CD4-positive, CD25-positive, alpha-beta regulatory T cell (primary cell): ENCODE measurements at regions not wholly inside any gene's neighbourhood (a gene's known extent, or its start where the extent isn't known, plus 50 kb on each side); places are given as distances from the start of the nearest gene placed in this dataset.

Source experiments
- ATAC-seq, 2 donors: fragments of 150-1000 bp; cut with Tn5 transposase; one replicate each; pipeline ENCODE4 v1.10.0; 2021; ENCODE audit warnings: low read depth in 2 of 2, moderate number of reproducible peaks in 2 of 2, moderate library complexity in 1 of 2
- DNase-seq, 3 donors: peaks; one replicate each; pipeline versions ENCODE4 v3.0.0 to v3.0.0-alpha.2; 2012 to 2022; ENCODE audit warnings: mixed read lengths in 1 of 3
- H3K27ac ChIP-seq: one replicate; pipeline ENCODE4 v1.7.0; 2013; ENCODE audit warnings: mild to moderate bottlenecking, low read length; ENCODE audit not compliant: insufficient read depth, poor library complexity, severe bottlenecking
- H3K27me3 ChIP-seq: one replicate; pipeline ENCODE4 v1.7.0; 2013; ENCODE audit warnings: low read length; ENCODE audit not compliant: control insufficient read depth, insufficient read depth
- H3K36me3 ChIP-seq: one replicate; pipeline ENCODE4 v1.7.0; 2013; ENCODE audit warnings: mild to moderate bottlenecking, low read length, moderate library complexity; ENCODE audit not compliant: control insufficient read depth, insufficient read depth
- H3K4me1 ChIP-seq: 2 replicates; pipeline ENCODE4 v1.7.0; 2013; ENCODE audit warnings: mild to moderate bottlenecking, low read length; ENCODE audit not compliant: insufficient read depth, control insufficient read depth, poor library complexity, severe bottlenecking
- H3K4me3 ChIP-seq: one replicate; pipeline ENCODE4 v1.7.0; 2013; ENCODE audit warnings: low read depth, mild to moderate bottlenecking, low read length, moderate library complexity
- H3K9me3 ChIP-seq, 2 experiments: 1 replicate in 1 of 2; 2 replicates in 1 of 2; pipeline ENCODE4 v1.7.0; 2013; ENCODE audit warnings: low read length in 2 of 2, mild to moderate bottlenecking in 1 of 2, moderate library complexity in 1 of 2; ENCODE audit not compliant: control insufficient read depth in 2 of 2
- H3K27ac Mint-ChIP-seq, 3 donors: one replicate each; pipeline ENCODE4 v1.8.0; 2020 to 2022; ENCODE audit warnings: mild to moderate bottlenecking in 3 of 3, mixed read lengths in 3 of 3, moderate library complexity in 2 of 3
- H3K27me3 Mint-ChIP-seq: one replicate; pipeline ENCODE4 v1.8.0; 2022; ENCODE audit warnings: mild to moderate bottlenecking, mixed read lengths
- H3K36me3 Mint-ChIP-seq: one replicate; pipeline ENCODE4 v1.8.0; 2020; ENCODE audit warnings: mixed read lengths
- H3K4me1 Mint-ChIP-seq, 4 donors: one replicate each; pipeline ENCODE4 v1.8.0; 2020 to 2022; ENCODE audit warnings: mixed read lengths in 4 of 4, mild to moderate bottlenecking in 1 of 4
- H3K4me3 Mint-ChIP-seq, 4 donors: one replicate each; pipeline ENCODE4 v1.8.0; 2020 to 2022; ENCODE audit warnings: mild to moderate bottlenecking in 4 of 4, mixed read lengths in 4 of 4, moderate library complexity in 3 of 4
- H3K9me3 Mint-ChIP-seq, 7 donors: one replicate each; pipeline ENCODE4 v1.8.0; 2020 to 2022; ENCODE audit warnings: mixed read lengths in 7 of 7, mild to moderate bottlenecking in 3 of 7, moderate library complexity in 2 of 7

DNA sequence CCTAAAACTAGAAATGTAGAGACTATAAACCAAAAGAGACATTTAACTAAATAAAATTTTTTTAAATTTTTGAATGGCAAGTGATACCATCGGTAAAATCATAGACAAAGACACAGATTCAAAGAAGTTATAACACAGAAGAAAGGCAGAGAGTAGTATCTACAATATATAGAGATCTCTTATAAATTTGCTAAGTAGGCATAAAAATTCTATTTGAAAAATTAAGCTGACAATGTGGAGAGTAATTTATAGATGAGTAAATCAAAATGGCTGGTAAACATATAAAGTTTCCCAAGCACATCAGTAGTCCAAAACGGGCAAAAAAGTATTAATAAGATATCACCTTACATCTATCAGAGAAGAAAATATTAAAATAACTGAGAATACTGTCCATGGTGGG is 1061.0 kb downstream of the ADGRL2 start:
- no peaks in the 10 kb centered on the region for H3K36me3 ChIP-seq
- Mint-ChIP-seq H3K4me3 (no peak overlapping the region), H3K27me3 (no peaks in the 10 kb centered on the region), H3K9me3 (peaks cover 0 to 5% (median 3%) of the 10 kb centered on the region in 7 donors), H3K27ac (no peak overlapping the region), H3K36me3 (no peaks in the 10 kb centered on the region), H3K4me1 (no peaks in the 10 kb centered on the region)
- DNase-seq (no peak), ATAC-seq (no peak)
- H3K27ac ChIP-seq: no peak overlapping the region
- H3K4me3 ChIP-seq: no peak overlapping the region
- no peaks in the 10 kb centered on the region for H3K9me3 ChIP-seq
- no peaks in the 10 kb centered on the region for H3K27me3 ChIP-seq
- no peaks in the 10 kb centered on the region for H3K4me1 ChIP-seq

DNA sequence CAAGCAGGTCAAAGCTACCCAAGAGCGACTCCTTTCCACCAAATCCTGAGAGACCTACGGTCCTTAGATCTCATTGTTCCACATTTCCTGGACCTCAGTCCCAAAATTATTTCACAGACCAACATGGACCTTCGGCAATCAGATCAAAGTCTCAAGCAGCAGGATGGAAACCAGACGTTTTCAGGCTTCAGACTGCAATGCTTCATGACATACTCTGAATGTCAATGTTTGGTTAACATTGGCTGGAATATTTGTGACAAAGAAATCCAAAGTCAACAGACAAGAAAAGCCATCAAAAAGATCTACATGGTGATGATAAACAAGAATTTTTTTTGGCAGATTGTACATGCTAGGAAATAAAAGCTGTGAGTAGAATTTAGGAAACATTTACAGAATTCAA is 1057.3 kb downstream of the ADGRL2 start:
- H3K27ac Mint-ChIP-seq: no peak overlapping the region

DNA sequence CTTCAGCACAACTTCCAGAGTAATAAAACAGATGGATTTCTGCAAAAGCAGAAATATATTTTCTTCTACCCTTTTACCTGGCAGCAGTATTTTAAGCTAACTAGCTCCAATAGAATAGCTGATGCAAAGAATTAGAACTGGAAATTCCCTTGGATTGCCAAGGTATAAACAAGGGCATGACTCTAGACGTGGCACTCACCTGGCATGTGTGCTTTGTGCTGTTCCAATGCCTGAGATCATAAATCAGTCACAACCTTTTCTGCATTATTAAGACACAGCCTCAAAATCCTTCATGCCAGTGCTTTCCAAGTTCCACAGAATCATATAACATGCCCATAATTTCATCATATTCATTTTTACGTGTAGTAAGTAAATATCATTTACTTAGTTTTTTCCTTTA is 1048.7 kb downstream of the ADGRL2 start:
- H3K4me3 ChIP-seq: no peak overlapping the region
- no peaks in the 10 kb centered on the region for H3K36me3 Mint-ChIP-seq
- H3K27me3 Mint-ChIP-seq: no peaks in the 10 kb centered on the region
- no peak for DNase-seq
- no peaks in the 10 kb centered on the region for H3K36me3 ChIP-seq
- no peaks in the 10 kb centered on the region for H3K4me1 Mint-ChIP-seq
- no peak for ATAC-seq
- H3K27me3 ChIP-seq: no peaks in the 10 kb centered on the region
- no peaks in the 10 kb centered on the region for H3K4me1 ChIP-seq
- no peak overlapping the region for H3K27ac Mint-ChIP-seq
- H3K27ac ChIP-seq: no peak overlapping the region
- H3K9me3 Mint-ChIP-seq: peaks cover 0 to 8% (median 4%) of the 10 kb centered on the region in 7 donors
- H3K4me3 Mint-ChIP-seq: no peak overlapping the region
- no peaks in the 10 kb centered on the region for H3K9me3 ChIP-seq

More for the DNA sequence above, 1057.3 kb downstream of the ADGRL2 start:
- Histone ChIP-seq H3K27ac (no peak overlapping the region), H3K4me3 (no peak overlapping the region), H3K9me3 (no peaks in the 10 kb centered on the region), H3K4me1 (no peaks in the 10 kb centered on the region), H3K36me3 (no peaks in the 10 kb centered on the region), H3K27me3 (no peaks in the 10 kb centered on the region)
- Mint-ChIP-seq H3K4me3 (no peak overlapping the region), H3K27me3 (no peaks in the 10 kb centered on the region), H3K9me3 (peaks cover 0 to 8% (median 3%) of the 10 kb centered on the region in 7 donors), H3K4me1 (no peaks in the 10 kb centered on the region), H3K36me3 (no peaks in the 10 kb centered on the region)
- ATAC-seq (no peak), DNase-seq (no peak)

DNA sequence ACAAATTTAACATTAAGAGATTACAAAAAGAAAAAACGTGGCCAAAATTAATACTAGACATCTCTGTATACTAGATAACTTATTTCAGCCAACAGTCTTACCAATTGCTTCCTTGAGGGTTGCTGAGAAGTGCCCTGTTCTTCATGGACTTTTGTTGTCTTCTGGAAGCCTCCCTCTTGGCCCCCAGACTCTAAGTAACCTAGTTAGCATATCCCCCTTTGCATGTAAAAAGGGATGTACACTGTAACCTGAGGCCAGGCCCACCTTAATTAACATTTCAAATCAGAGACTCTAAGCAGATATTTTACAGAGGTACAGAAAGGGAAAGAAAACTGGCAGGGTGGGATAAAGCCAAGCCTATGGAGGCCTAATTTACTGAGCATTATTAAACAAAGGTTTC is 1047.3 kb downstream of the ADGRL2 start:
- no peak overlapping the region for H3K4me3 Mint-ChIP-seq
- no peaks in the 10 kb centered on the region for H3K4me1 Mint-ChIP-seq
- H3K4me3 ChIP-seq: no peak overlapping the region
- H3K4me1 ChIP-seq: no peaks in the 10 kb centered on the region
- ATAC-seq: no peak
- no peaks in the 10 kb centered on the region for H3K36me3 Mint-ChIP-seq
- no peak for DNase-seq
- H3K27ac ChIP-seq: no peak overlapping the region
- no peaks in the 10 kb centered on the region for H3K27me3 Mint-ChIP-seq
- H3K9me3 ChIP-seq: no peaks in the 10 kb centered on the region
- H3K27ac Mint-ChIP-seq: no peak overlapping the region
- no peaks in the 10 kb centered on the region for H3K36me3 ChIP-seq
- peaks cover 0 to 8% (median 4%) of the 10 kb centered on the region in 7 donors for H3K9me3 Mint-ChIP-seq
- H3K27me3 ChIP-seq: no peaks in the 10 kb centered on the region

- Mint-ChIP-seq H3K36me3 (no peaks in the 10 kb centered on the region), H3K27ac (no peak overlapping the region), H3K27me3 (no peaks in the 10 kb centered on the region), H3K4me1 (no peaks in the 10 kb centered on the region), H3K4me3 (no peak overlapping the region), H3K9me3 (peaks cover 0 to 2% (median 0%) of the 10 kb centered on the region in 7 donors)
- H3K27ac ChIP-seq: no peak overlapping the region
- DNase-seq (no peak), ATAC-seq (no peak)
- H3K4me3 ChIP-seq: no peak overlapping the region
- H3K36me3 ChIP-seq: no peaks in the 10 kb centered on the region
- no peaks in the 10 kb centered on the region for H3K9me3 ChIP-seq
- no peaks in the 10 kb centered on the region for H3K27me3 ChIP-seq
- H3K4me1 ChIP-seq: no peaks in the 10 kb centered on the region
These were observed 1045.1 kb downstream of the ADGRL2 start for GRCh38 chr1:82845866-82846265.

- Histone ChIP-seq H3K27ac (no peak overlapping the region), H3K4me3 (no peak overlapping the region), H3K27me3 (no peaks in the 10 kb centered on the region), H3K4me1 (no peaks in the 10 kb centered on the region), H3K36me3 (no peaks in the 10 kb centered on the region), H3K9me3 (no peaks in the 10 kb centered on the region)
- Mint-ChIP-seq H3K36me3 (no peaks in the 10 kb centered on the region), H3K27ac (no peak overlapping the region), H3K4me3 (no peak overlapping the region), H3K27me3 (no peaks in the 10 kb centered on the region), H3K9me3 (no peaks in the 10 kb centered on the region), H3K4me1 (no peaks in the 10 kb centered on the region)
- no peak for ATAC-seq
- DNase-seq: no peak
These were observed 1044.4 kb downstream of the ADGRL2 start for GRCh38 chr1:82844911-82845827.

DNA sequence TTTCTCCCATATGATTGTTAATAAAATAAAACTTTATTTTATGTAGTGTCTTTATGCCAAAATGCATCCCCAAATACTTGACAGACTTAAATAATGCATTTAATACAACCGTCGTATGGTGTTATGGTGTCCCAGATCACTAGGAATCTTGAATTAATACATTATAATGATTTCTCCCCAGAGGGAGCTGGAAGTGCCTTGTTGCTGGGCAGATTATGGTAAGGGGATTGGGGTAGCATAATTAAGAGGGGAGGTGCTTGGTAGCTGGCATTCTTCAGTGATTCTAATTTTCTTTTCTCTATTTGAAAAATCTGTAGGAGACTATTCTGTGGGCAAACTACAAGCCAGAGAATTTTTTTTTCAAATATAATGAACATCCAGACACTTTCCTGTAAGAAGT is 1043.7 kb downstream of the ADGRL2 start:
- Mint-ChIP-seq H3K4me3 (no peak overlapping the region), H3K27ac (no peak overlapping the region), H3K9me3 (no peaks in the 10 kb centered on the region), H3K36me3 (no peaks in the 10 kb centered on the region), H3K4me1 (no peaks in the 10 kb centered on the region), H3K27me3 (no peaks in the 10 kb centered on the region)
- H3K4me1 ChIP-seq: no peaks in the 10 kb centered on the region
- no peak overlapping the region for H3K4me3 ChIP-seq
- no peak overlapping the region for H3K27ac ChIP-seq
- no peak for ATAC-seq
- H3K36me3 ChIP-seq: no peaks in the 10 kb centered on the region
- H3K9me3 ChIP-seq: no peaks in the 10 kb centered on the region
- no peaks in the 10 kb centered on the region for H3K27me3 ChIP-seq
- no peak for DNase-seq

DNA sequence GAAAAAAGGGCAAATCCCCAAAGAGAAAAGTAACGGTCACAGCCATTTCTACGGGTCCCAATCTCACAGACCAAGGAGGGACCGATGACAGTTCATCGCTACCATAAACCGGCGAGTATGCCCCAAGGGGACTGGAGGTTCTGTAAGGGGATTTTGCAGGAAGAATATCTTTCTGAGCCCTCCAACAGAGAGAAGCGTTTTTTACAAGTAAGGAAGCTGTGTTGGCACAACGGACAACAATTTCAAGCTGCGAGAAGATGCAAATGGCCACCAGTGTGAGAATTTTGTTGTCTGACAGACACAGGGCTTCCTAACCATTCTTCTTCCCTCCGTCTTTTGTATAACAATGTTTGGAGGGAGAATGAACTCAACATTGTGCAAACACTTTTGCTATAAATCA is 1043.1 kb downstream of the ADGRL2 start:
- no peaks in the 10 kb centered on the region for H3K27me3 Mint-ChIP-seq
- Histone ChIP-seq H3K4me1 (no peaks in the 10 kb centered on the region), H3K27ac (no peak overlapping the region), H3K9me3 (no peaks in the 10 kb centered on the region), H3K36me3 (no peaks in the 10 kb centered on the region), H3K27me3 (no peaks in the 10 kb centered on the region), H3K4me3 (no peak overlapping the region)
- no peaks in the 10 kb centered on the region for H3K9me3 Mint-ChIP-seq
- H3K4me1 Mint-ChIP-seq: no peaks in the 10 kb centered on the region
- H3K36me3 Mint-ChIP-seq: no peaks in the 10 kb centered on the region
- no peak for DNase-seq
- no peak for ATAC-seq
- no peak overlapping the region for H3K4me3 Mint-ChIP-seq
- no peak overlapping the region for H3K27ac Mint-ChIP-seq
